GM13977 (cell line): ENCODE measurements at regions not wholly inside any gene's neighbourhood (a gene's known extent, or its start where the extent isn't known, plus 50 kb on each side); places are given as distances from the start of the nearest gene placed in this dataset.

ENCODE experiments used
- DNase-seq: peaks from one replicate; pipeline ENCODE4 v3.0.0; 2012; ENCODE audit warnings: low spot score
- CTCF ChIP-seq: IDR thresholded peaks from 2 replicates; pipeline ENCODE4 v1.5.1; 2012; ENCODE audit warnings: mild to moderate bottlenecking, control low read depth; ENCODE audit not compliant: insufficient read depth; ENCODE audit errors: extremely low read depth, missing control alignments
- in situ Hi-C: fragments of 300-500 bp; cut with MboI; formaldehyde crosslinking; loops from one replicate; pipeline ENCODE4 v1.12.0; 2022; ENCODE audit warnings: low sequenced_read_pairs, low pct_unique_long_range_greater_than_20kb, mixed read lengths, inconsistent platforms; ENCODE audit not compliant: unreplicated experiment

DNA sequence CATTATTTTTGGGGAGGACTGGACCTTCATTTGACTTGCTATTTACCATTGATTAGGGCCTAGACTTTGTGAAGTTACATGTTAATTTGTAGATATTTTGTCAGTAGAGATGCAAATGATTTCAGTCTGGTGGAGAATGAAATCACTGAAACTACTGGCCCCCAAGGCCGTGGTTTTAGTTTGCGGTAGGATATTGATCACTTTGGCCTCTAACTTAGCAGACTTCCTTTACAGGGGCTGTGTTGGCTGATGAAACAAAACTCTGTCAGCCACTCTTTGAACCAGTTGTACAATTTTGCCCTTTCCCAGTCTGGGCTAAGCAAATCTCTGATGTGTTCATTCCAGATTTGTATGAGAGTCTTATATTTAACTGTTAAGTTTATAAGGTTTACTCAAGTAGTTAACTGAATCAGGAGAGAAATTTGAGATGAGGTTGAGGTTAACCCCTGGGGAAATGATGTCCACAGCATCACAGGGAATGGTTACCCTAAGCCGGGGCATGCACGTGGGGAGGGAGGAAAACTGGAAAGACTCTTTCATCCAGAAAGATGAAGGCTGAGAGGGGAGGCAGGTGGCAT, 105.7 kb upstream of the INSIG1 start:
- in situ Hi-C loops = no loop called here
- DNase-seq = peak; percentile 73
- no peak for TF ChIP-seq CTCF

DNA sequence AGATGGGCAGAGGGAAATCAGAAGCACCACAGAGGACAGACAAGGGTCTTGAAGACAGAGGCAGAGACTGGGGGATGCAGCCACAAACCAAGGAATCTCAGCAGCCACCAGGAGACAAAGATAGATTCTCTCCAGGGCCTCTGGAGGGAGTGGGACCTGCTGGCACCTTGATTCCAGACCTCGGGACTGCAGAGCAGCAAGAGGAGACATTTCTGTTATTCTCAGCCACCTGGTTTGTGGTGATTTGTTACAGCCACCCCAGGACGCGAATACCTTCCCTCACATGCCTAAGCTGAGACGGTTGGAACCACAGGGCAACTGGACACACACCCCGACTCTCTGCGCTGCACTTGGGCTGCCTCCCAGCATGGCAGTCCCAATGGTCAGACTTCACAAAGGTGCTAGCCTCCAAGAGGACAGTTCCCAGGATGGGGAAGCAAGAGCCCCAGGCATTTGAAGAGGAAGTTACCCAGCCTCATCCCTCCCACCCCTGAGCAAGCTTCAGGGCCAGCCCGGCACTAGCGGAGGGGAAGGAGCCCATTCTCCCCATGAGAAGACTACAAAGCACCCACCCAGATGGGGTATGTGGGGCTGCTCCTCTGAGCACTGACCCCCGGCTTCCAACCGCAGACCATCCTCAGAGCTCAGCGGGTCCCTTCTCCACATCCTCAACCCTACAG, 104.6 kb upstream of the INSIG1 start:
- in situ Hi-C loops = no loop called here
- TF ChIP-seq CTCF = no peak
- no peak for DNase-seq

GRCh38 chr7:155193716-155194115, 104.0 kb upstream of the INSIG1 start:
- in situ Hi-C loops = no loop called here
- no peak for TF ChIP-seq CTCF
- no peak for DNase-seq

GRCh38 chr7:155194382-155195140, 103.1 kb upstream of the INSIG1 start:
- in situ Hi-C loops = no loop called here
- no peak for DNase-seq
- TF ChIP-seq CTCF = no peak

DNA sequence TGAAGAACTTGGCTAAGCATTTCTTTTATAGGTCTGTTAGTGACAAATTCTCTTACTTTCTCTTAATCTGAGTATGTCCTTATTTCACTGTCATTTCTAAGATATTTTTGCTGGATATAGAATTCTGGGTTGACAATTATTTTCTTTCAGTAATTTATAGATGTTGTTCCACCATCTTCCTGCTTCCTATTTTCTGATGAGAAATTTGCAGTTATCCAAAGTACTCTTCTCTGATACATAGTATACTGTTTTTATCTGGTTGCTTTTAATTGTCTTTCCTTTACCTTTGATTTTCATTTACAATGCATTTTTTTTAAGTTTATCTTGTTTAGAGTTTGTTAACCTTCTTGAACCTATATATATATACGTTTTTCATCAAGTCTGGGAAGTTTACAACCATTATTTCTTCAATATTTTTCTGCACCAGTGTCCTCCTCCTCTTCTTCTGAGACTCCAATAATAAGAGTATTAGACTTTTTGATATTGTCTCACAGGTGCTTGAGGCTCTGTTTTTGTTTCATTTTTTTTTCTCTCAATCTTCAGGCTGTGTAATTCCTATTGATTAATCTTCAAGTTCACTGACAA, 101.6 kb upstream of the INSIG1 start:
- no peak for TF ChIP-seq CTCF
- in situ Hi-C loops = no loop called here
- no peak for DNase-seq

GRCh38 chr7:155198196-155198892, 99.3 kb upstream of the INSIG1 start:
- in situ Hi-C loops = no loop called here
- TF ChIP-seq CTCF = no peak
- no peak for DNase-seq
